HEK293T (cell line): ENCODE measurements at regions not wholly inside any gene's neighbourhood (a gene's known extent, or its start where the extent isn't known, plus 50 kb on each side); places are given as distances from the start of the nearest gene placed in this dataset.

Experiments
- CTCF ChIA-PET: fragments of 350-600 bp; formaldehyde crosslinking; extraction: SDS; loops from one replicate; lab custom pipeline; 2021; ENCODE audit warnings: antibody characterized with exemption, inconsistent platforms; lab: Yijun Ruan, JAX
- POLR2A ChIA-PET: fragments of 350-600 bp; formaldehyde crosslinking; extraction: SDS; loops from one replicate; lab custom pipeline; 2020; ENCODE audit warnings: antibody characterized with exemption, inconsistent platforms; lab: Yijun Ruan, JAX
- DNase-seq: peaks from one replicate; pipeline ENCODE4 v3.0.0; 2012; ENCODE audit warnings: mixed read lengths; ENCODE audit errors: extremely low spot score
- ARNT ChIP-seq: fragments of 450-650 bp; IDR thresholded peaks from 2 replicates; pipeline ENCODE4 v1.6.1; 2017; ENCODE audit warnings: mild to moderate bottlenecking
- BHLHE40 ChIP-seq: fragments of 450-650 bp; IDR thresholded peaks from 2 replicates; pipeline ENCODE4 v1.6.1; 2016; ENCODE audit warnings: mild to moderate bottlenecking, moderate library complexity, borderline replicate concordance
- CTBP1 ChIP-seq: fragments of 450-650 bp; IDR thresholded peaks from 2 replicates; pipeline ENCODE4 v1.6.1; 2016; ENCODE audit warnings: borderline replicate concordance
- ELF4 ChIP-seq: fragments of 450-650 bp; IDR thresholded peaks from 2 replicates; pipeline ENCODE4 v1.6.1; 2017; ENCODE audit warnings: antibody characterized with exemption
- FOXA1 ChIP-seq: fragments of 450-650 bp; IDR thresholded peaks from 2 replicates; pipeline ENCODE4 v1.6.1; 2016; ENCODE audit warnings: mild to moderate bottlenecking
- FOXK2 ChIP-seq: fragments of 450-650 bp; IDR thresholded peaks from 2 replicates; pipeline ENCODE4 v1.6.1; 2016; ENCODE audit warnings: mild to moderate bottlenecking
- FOXM1 ChIP-seq: fragments of 450-650 bp; IDR thresholded peaks from 2 replicates; pipeline ENCODE4 v1.6.1; 2017; ENCODE audit warnings: mild to moderate bottlenecking, borderline replicate concordance
- HDGF ChIP-seq: fragments of 450-650 bp; IDR thresholded peaks from 2 replicates; pipeline ENCODE4 v1.6.1; 2017; ENCODE audit warnings: antibody characterized with exemption, borderline replicate concordance
- L3MBTL2 ChIP-seq: fragments of 450-650 bp; conservative IDR thresholded peaks from 2 replicates; pipeline ENCODE4 v1.6.1; 2016; ENCODE audit warnings: mild to moderate bottlenecking
- LEF1 ChIP-seq: fragments of 450-650 bp; IDR thresholded peaks from 2 replicates; pipeline ENCODE4 v1.6.1; 2017; ENCODE audit warnings: mild to moderate bottlenecking, borderline replicate concordance
- NFRKB ChIP-seq: fragments of 450-650 bp; IDR thresholded peaks from 2 replicates; pipeline ENCODE4 v1.6.1; 2016; ENCODE audit warnings: mild to moderate bottlenecking, moderate library complexity
- SP1 ChIP-seq: fragments of 450-650 bp; IDR thresholded peaks from 2 replicates; pipeline ENCODE4 v1.6.1; 2017
- SUZ12 ChIP-seq: fragments of 450-650 bp; IDR thresholded peaks from 2 replicates; pipeline ENCODE4 v1.6.1; 2016; ENCODE audit warnings: mild to moderate bottlenecking
- TARDBP ChIP-seq: fragments of 450-650 bp; IDR thresholded peaks from 2 replicates; pipeline ENCODE4 v1.6.1; 2016
- ZNF384 ChIP-seq: fragments of 450-650 bp; IDR thresholded peaks from 2 replicates; pipeline ENCODE4 v1.6.1; 2016
- TF ChIP-seq, protein P1 (sequence below): fragments of 450-650 bp; IDR thresholded peaks from 2 replicates; pipeline ENCODE4 v1.6.1; 2016

- no peak for DNase-seq
- ChIA-PET POLR2A (no interaction called here), CTCF (no interaction called here)
- TF ChIP-seq FOXM1: no peak
- no peak for TF ChIP-seq ZNF384
- no peak for TF ChIP-seq SP1
- TF ChIP-seq, protein P1, sequence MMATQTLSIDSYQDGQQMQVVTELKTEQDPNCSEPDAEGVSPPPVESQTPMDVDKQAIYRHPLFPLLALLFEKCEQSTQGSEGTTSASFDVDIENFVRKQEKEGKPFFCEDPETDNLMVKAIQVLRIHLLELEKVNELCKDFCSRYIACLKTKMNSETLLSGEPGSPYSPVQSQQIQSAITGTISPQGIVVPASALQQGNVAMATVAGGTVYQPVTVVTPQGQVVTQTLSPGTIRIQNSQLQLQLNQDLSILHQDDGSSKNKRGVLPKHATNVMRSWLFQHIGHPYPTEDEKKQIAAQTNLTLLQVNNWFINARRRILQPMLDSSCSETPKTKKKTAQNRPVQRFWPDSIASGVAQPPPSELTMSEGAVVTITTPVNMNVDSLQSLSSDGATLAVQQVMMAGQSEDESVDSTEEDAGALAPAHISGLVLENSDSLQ: no peak
- no peak for TF ChIP-seq SUZ12
- no peak for TF ChIP-seq HDGF
- no peak for TF ChIP-seq L3MBTL2
- TF ChIP-seq CTBP1: no peak
- TF ChIP-seq ELF4: no peak
- TF ChIP-seq BHLHE40: no peak
- TF ChIP-seq LEF1: no peak
- no peak for TF ChIP-seq TARDBP
- TF ChIP-seq ARNT: no peak
- no peak for TF ChIP-seq NFRKB
- no peak for TF ChIP-seq FOXK2
- no peak for TF ChIP-seq FOXA1
These were observed 269.0 kb downstream of the OXSM start for GRCh38 chr3:26058901-26059321.

DNA sequence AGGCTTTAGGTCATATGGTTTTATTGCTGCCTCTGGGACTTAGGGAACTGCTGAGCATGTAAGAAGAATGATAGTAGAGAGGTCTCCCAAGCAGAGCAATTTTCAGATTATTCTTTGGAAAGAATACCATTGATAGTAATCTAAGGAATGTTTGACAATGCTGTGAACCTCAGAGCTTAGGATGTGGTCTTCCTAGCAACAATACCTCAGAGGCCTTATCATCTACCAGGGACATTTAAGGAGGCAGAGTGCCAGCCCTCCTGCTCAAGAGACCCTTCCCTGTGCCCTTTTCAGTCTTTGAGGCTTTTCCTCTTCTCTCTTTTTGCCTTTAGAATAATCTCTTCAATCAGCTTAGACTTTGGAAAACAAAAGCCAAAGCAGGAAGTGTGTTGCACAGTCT is 272.1 kb downstream of the OXSM start:
- CTCF ChIA-PET: no interaction called here
- DNase-seq: no peak
- POLR2A ChIA-PET: no interaction called here
- TF ChIP-seq ZNF384 (no peak), NFRKB (no peak), ELF4 (no peak), FOXK2 (no peak), BHLHE40 (no peak), CTBP1 (no peak), L3MBTL2 (no peak), HDGF (no peak), SUZ12 (no peak), LEF1 (no peak), FOXA1 (no peak), SP1 (no peak)

DNA sequence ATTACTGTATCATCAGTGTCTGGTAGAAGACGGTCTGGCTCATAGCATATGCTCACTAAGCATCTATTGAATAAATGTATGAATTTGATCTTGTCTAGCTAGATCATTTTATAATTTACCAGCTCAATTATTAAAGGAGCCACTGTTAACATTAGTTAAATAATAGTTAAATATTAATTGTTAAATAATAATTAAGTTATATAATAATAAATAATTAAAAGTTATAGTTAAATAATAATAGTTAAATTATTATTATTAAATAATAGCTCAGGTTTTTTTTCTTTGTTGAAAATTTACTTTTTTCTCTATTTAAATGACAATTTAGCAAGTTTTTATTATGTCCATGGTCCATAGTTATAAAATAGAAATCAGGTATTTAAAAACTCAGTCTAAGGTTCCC is 274.4 kb downstream of the OXSM start:
- DNase-seq: no peak
- ChIA-PET CTCF (no interaction called here), POLR2A (no interaction called here)
- no peak for TF ChIP-seq NFRKB
- TF ChIP-seq, protein P1: no peak
- TF ChIP-seq L3MBTL2: no peak
- TF ChIP-seq FOXM1: no peak
- TF ChIP-seq BHLHE40: no peak
- TF ChIP-seq LEF1: no peak
- TF ChIP-seq TARDBP: no peak
- TF ChIP-seq SP1: no peak
- TF ChIP-seq ARNT: no peak

DNA sequence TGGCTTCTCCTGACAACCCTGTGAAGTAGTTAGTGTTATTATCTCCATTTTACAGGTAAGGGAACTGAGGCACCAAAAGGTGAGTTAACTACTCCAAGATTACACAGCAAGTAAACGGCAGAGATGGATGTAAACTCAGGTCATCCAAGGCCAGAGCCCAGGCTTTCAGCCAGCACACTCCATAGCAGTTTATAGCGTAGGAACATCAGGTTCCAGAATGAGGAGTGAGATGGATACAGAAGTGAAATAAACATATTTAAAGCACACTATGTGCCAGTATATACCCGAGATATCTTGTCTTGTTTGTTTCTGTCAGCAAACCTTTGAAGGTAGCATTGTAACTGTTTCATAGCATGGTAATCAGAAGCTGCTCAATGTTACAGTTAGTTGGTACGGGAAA is 279.0 kb downstream of the OXSM start:
- ChIA-PET CTCF (no interaction called here), POLR2A (no interaction called here)
- DNase-seq: no peak
- TF ChIP-seq SP1 (no peak), FOXM1 (no peak)

- POLR2A ChIA-PET: no interaction called here
- no peak for TF ChIP-seq FOXA1
- no peak for TF ChIP-seq ELF4
- TF ChIP-seq, protein P1: no peak
- TF ChIP-seq SP1: no peak
- TF ChIP-seq FOXK2: no peak
- TF ChIP-seq TARDBP: no peak
- TF ChIP-seq L3MBTL2: no peak
- no peak for TF ChIP-seq HDGF
- TF ChIP-seq SUZ12: no peak
- no peak for TF ChIP-seq BHLHE40
- TF ChIP-seq NFRKB: no peak
- TF ChIP-seq ZNF384: no peak
- no peak for TF ChIP-seq ARNT
- TF ChIP-seq FOXM1: no peak
- TF ChIP-seq LEF1: no peak
- TF ChIP-seq CTBP1: no peak
- no peak for DNase-seq
- CTCF ChIA-PET: no interaction called here
These were observed 281.0 kb downstream of the OXSM start for GRCh38 chr3:26070854-26071253.

DNA sequence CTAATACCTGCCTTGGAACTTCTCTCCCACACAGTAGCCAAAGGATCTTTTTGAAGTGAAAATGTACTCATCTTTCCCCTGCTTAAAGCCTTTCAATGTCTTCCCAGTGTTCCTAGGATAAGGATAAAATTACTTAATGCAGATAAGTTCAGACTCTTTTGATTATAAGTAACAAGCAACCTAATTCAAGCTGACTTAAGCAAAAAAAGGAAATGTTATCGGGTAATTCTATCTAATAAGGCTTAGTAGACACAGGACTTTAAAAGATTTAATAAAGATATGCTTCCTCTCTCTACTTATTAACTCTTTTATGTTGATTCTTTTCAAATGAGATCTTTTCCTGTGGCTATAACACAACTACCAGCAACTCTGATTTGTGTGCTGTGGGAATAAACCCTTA is 284.2 kb downstream of the OXSM start:
- DNase-seq: no peak
- ChIA-PET POLR2A (no interaction called here), CTCF (no interaction called here)
- TF ChIP-seq TARDBP: no peak
- no peak for TF ChIP-seq FOXK2
- TF ChIP-seq HDGF: no peak
- TF ChIP-seq FOXA1: no peak
- TF ChIP-seq, protein P1: no peak
- no peak for TF ChIP-seq NFRKB
- TF ChIP-seq ZNF384: no peak
- TF ChIP-seq FOXM1: no peak
- TF ChIP-seq CTBP1: no peak
- no peak for TF ChIP-seq ELF4
- no peak for TF ChIP-seq SUZ12
- no peak for TF ChIP-seq ARNT
- no peak for TF ChIP-seq BHLHE40
- TF ChIP-seq LEF1: no peak
- TF ChIP-seq L3MBTL2: no peak
- TF ChIP-seq SP1: no peak
